ENCODE measurements at regions not wholly inside any gene's neighbourhood (a gene's known extent, or its start where the extent isn't known, plus 50 kb on each side); places are given as distances from the start of the nearest gene placed in this dataset.

GRCh38 chr1:105343317-105343716 lies 1593.6 kb downstream of the AMY1C start:
- H3K27me3 ChIP-seq: no peaks in the 10 kb centered on the region
- no peak overlapping the region for H3K27ac ChIP-seq
- intact Hi-C loops (cut with DNase I; ENCODE audit: low total_unique reads): no loop called here
- H3K4me1 ChIP-seq: no peaks in the 10 kb centered on the region
- no peak for TF ChIP-seq POLR2A (IDR thresholded peaks at IDR 0.05)
- TF ChIP-seq, protein P1, sequence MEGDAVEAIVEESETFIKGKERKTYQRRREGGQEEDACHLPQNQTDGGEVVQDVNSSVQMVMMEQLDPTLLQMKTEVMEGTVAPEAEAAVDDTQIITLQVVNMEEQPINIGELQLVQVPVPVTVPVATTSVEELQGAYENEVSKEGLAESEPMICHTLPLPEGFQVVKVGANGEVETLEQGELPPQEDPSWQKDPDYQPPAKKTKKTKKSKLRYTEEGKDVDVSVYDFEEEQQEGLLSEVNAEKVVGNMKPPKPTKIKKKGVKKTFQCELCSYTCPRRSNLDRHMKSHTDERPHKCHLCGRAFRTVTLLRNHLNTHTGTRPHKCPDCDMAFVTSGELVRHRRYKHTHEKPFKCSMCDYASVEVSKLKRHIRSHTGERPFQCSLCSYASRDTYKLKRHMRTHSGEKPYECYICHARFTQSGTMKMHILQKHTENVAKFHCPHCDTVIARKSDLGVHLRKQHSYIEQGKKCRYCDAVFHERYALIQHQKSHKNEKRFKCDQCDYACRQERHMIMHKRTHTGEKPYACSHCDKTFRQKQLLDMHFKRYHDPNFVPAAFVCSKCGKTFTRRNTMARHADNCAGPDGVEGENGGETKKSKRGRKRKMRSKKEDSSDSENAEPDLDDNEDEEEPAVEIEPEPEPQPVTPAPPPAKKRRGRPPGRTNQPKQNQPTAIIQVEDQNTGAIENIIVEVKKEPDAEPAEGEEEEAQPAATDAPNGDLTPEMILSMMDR (IDR thresholded peaks at IDR 0.05): no peak
- no peaks in the 10 kb centered on the region for H3K36me3 ChIP-seq (ENCODE audit: low read depth, missing control alignments)
- no peaks in the 10 kb centered on the region for H3K9me3 ChIP-seq
- H3K4me3 ChIP-seq: no peak overlapping the region
- no peak for DNase-seq
- WGBS, 2 donors: 96% methylated on average over 2 of the region's 2 CpGs

GRCh38 chr1:105359457-105359856 lies 1609.8 kb downstream of the AMY1C start:
- TF ChIP-seq POLR2A (IDR thresholded peaks at IDR 0.05): no peak
- TF ChIP-seq, protein P1 (IDR thresholded peaks at IDR 0.05): no peak

GRCh38 chr1:105362438-105362837 lies 1612.7 kb downstream of the AMY1C start:
- no peak for DNase-seq
- H3K27ac ChIP-seq: no peak overlapping the region
- H3K4me1 ChIP-seq: no peaks in the 10 kb centered on the region
- intact Hi-C loops (cut with DNase I; ENCODE audit: low total_unique reads): no loop called here
- 88 to 96% methylated on average over 1 of the region's 1 CpG for WGBS, 2 donors
- H3K36me3 ChIP-seq (ENCODE audit: low read depth, missing control alignments): no peaks in the 10 kb centered on the region
- no peak overlapping the region for H3K4me3 ChIP-seq
- no peaks in the 10 kb centered on the region for H3K27me3 ChIP-seq
- no peak for TF ChIP-seq POLR2A (IDR thresholded peaks at IDR 0.05)
- TF ChIP-seq, protein P1 (IDR thresholded peaks at IDR 0.05): no peak
- no peaks in the 10 kb centered on the region for H3K9me3 ChIP-seq

More at GRCh38 chr1:105359457-105359856, 1609.8 kb downstream of the AMY1C start:
- 57 to 63% methylated on average over 1 of the region's 1 CpG for WGBS, 2 donors
- Histone ChIP-seq H3K27ac (no peak overlapping the region), H3K9me3 (no peaks in the 10 kb centered on the region), H3K4me3 (no peak overlapping the region), H3K36me3 (ENCODE audit: low read depth, missing control alignments) (no peaks in the 10 kb centered on the region), H3K4me1 (no peaks in the 10 kb centered on the region), H3K27me3 (no peaks in the 10 kb centered on the region)
- intact Hi-C loops (cut with DNase I; ENCODE audit: low total_unique reads): no loop called here
- no peak for DNase-seq

DNA sequence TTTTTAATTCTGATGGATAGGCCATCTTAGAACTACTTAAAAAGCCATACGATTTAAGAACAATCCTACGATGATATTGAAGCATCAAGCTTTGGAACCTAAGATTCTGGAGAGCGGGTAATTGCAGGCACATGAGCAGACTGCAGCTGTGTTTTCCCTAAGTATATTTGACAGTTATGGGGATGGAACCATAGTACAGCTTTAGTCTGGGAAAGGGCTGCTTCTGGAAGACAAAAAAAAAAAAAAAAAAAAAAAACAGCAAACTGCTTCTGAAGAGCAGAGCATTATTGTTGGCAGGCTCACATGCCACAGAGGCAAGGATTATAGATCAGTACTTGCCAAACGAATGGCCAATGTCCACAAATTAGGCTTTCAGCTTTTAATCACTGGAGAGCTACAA lies 1618.7 kb downstream of the AMY1C start:
- H3K4me1 ChIP-seq: no peaks in the 10 kb centered on the region
- 77 to 84% methylated on average over 4 of the region's 4 CpGs for WGBS, 2 donors
- H3K4me3 ChIP-seq: no peak overlapping the region
- no peaks in the 10 kb centered on the region for H3K36me3 ChIP-seq (ENCODE audit: low read depth, missing control alignments)
- no peaks in the 10 kb centered on the region for H3K9me3 ChIP-seq
- intact Hi-C loops (cut with DNase I; ENCODE audit: low total_unique reads): no loop called here
- H3K27ac ChIP-seq: no peak overlapping the region
- DNase-seq: no peak
- H3K27me3 ChIP-seq: no peaks in the 10 kb centered on the region
- no peak for TF ChIP-seq POLR2A (IDR thresholded peaks at IDR 0.05)
- TF ChIP-seq, protein P1 (IDR thresholded peaks at IDR 0.05): no peak

- Histone ChIP-seq H3K27ac (no peak overlapping the region), H3K36me3 (ENCODE audit: low read depth, missing control alignments) (no peaks in the 10 kb centered on the region), H3K27me3 (no peaks in the 10 kb centered on the region), H3K4me3 (no peak overlapping the region), H3K4me1 (no peaks in the 10 kb centered on the region), H3K9me3 (no peaks in the 10 kb centered on the region)
- intact Hi-C loops (cut with DNase I; ENCODE audit: low total_unique reads): no loop called here
- TF ChIP-seq, protein P1 (IDR thresholded peaks at IDR 0.05): no peak
- no peak for TF ChIP-seq POLR2A (IDR thresholded peaks at IDR 0.05)
- no peak for DNase-seq
- 71 to 80% methylated on average over 1 of the region's 1 CpG for WGBS, 2 donors
These were observed 1624.0 kb downstream of the AMY1C start for GRCh38 chr1:105373681-105374080.

Measured in testis (tissue), 2 donors.